Heart left ventricle (tissue), 13 donors: ENCODE measurements at regions not wholly inside any gene's neighbourhood (a gene's known extent, or its start where the extent isn't known, plus 50 kb on each side); places are given as distances from the start of the nearest gene placed in this dataset.

Experiments used
- CTCF ChIP-seq, 12 donors: fragments of 200-600 bp; sonication (generic) in 4 of 12; IDR thresholded peaks; one replicate each; pipeline versions ENCODE4 v1.5.0 to v1.8.0; 2018 to 2022; ENCODE audit warnings: antibody characterized with exemption in 12 of 12, mild to moderate bottlenecking in 5 of 12
- POLR2A ChIP-seq, 2 donors: fragments of 450-650 bp; IDR thresholded peaks; one replicate each; pipeline ENCODE4 v1.6.1; 2017; ENCODE audit warnings: antibody characterized with exemption in 2 of 2, mild to moderate bottlenecking in 2 of 2, moderate library complexity in 2 of 2
- donor health status: ischemic (EF 13 %, LVEDD 7.1; RV severe dilation, severe dysfunction).
- donor health status: DM: no; HTN: yes; CAD: no.
- donor health status: DM: no; HTN: no; CAD: no.
- donor health status: ischemic (EF 25% LVEDD 6.9; RV normal size, moderate dysfunction).
- donor health status: ischemic (EF 25% LVEDD 5.7; RV mildly dilated, moderate dysfunction).
- donor health status: ischemic (EF 35%, LVEDD 5.7; RV mildly dilated, moderate dysfunction).
- donor health status: nonischemic (EF 11% LVEDD 7.7; RV severe dilation, severe dysfunction).
- donor health status: DM: yes; HTN: yes; CAD: no.
- donor health status: PGD.
- donor health status: ischemic (EF 29% LVEDD 5.4; RV normal size, mild dysfunction).
- donor health status: nonischemic (EF 23%, LVEDD 6.1; RV moderate dilation, normal function).

DNA sequence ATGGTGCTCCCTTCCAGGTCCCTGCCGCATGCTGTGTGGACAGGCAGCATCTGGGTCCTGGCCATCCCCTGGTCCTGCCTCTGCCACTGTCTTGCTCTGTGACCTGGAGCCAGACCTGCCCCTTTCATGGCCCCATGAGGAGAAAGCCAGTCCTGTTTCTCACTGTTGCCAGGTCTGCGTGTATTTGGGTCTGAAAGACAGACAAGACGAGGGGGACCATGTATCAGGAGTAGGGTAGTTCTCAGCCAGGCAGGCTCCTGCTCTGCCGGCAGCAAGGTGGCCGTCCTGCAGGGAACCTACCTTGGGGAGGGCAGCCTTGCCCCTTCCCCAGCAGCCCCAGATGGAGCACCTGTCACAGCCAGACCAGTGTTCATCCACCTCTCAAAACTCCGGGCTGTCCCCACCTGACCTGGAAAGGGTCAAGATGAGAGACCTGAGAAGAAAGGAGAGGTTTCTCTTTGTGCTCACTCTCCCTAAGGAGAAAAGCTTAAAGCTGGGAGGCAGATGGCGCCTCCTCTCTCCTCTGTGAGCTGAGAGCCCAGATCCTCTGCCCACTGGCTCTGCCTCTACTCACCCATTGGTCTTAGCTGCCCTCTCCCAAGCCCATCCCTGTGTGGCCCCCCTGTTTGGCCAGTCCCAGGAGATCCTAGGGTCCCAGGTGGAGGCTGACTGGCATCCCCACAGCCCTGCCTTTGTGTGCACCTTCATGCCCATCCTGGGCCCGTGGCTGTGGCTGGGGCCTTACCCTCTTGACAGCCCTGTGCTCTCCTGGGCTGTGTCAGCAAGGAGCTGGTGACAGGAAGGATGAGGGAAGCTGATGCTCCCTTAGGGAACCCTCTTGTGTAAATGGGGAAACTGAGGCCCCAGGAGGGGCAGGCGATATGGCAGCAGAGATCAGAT is 116.1 kb upstream of the PCBD1 start:
- no peak for TF ChIP-seq CTCF (IDR thresholded peaks at IDR 0.05)
- no peak for TF ChIP-seq POLR2A (IDR thresholded peaks at IDR 0.05)
